Astrocyte (in vitro differentiated cells and primary cell): ENCODE measurements at regions not wholly inside any gene's neighbourhood (a gene's known extent, or its start where the extent isn't known, plus 50 kb on each side); places are given as distances from the start of the nearest gene placed in this dataset.

Source experiments
- CTCF ChIP-seq: IDR thresholded peaks from 2 replicates; pipeline ENCODE4 v1.5.1; 2011; ENCODE audit warnings: low read depth, mild to moderate bottlenecking, inconsistent platforms, low read length, moderate library complexity; ENCODE audit not compliant: insufficient read depth
- EZH2 ChIP-seq: IDR thresholded peaks from 2 replicates; pipeline ENCODE4 v1.6.1; 2012; ENCODE audit warnings: mild to moderate bottlenecking, low read length, inconsistent platforms; ENCODE audit not compliant: insufficient read depth

DNA sequence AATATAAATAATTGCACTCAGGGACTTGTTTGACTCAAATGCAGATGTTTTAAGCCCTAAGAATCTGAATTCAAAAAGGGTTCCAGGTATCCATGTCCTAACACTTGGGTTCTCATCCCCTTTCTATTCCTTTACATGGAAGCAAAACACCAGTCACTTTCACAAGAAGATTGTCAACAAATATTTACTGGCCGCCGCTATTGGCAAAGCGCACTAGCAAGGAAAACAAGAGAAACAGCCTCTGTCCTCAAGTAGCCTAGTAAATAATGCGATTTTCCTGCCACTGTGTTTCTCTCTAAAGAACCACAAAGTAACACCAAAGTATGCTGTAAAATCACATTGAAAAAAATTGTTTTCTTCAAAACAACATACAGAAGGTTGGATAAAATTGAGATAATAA is 66.7 kb upstream of the EZH2 start:
- TF ChIP-seq CTCF: no peak
- TF ChIP-seq EZH2: no peak
